Gastrocnemius medialis (tissue), 4 donors: ENCODE measurements at regions not wholly inside any gene's neighbourhood (a gene's known extent, or its start where the extent isn't known, plus 50 kb on each side); places are given as distances from the start of the nearest gene placed in this dataset.

ENCODE experiments used
- ATAC-seq, 2 donors: fragments of 150-250 bp; one replicate each; pipeline ENCODE4 v1.9.1; 2016
- DNase-seq, 2 donors: peaks; one replicate each; pipeline ENCODE4 v3.0.0-alpha.2; 2019
- H3K27ac ChIP-seq, 4 donors: fragments of 200-600 bp; sonication (generic); 1 replicate in 1 of 4; 2 replicates in 3 of 4; pipeline ENCODE4 v1.5.1; 2016 to 2018; ENCODE audit warnings: mild to moderate bottlenecking in 2 of 4, moderate library complexity in 1 of 4
- H3K27me3 ChIP-seq, 3 donors: fragments of 200-600 bp; sonication (generic) in 2 of 3; 1 replicate in 1 of 3; 2 replicates in 2 of 3; pipeline versions ENCODE4 v1.5.1 to v1.6.0; 2016 to 2019; ENCODE audit warnings: mild to moderate bottlenecking in 1 of 3, moderate library complexity in 1 of 3
- H3K36me3 ChIP-seq, 2 donors: fragments of 200-600 bp; sonication (generic) in 1 of 2; one replicate each; pipeline ENCODE4 v1.5.1; 2017 to 2018
- H3K4me1 ChIP-seq, 2 donors: fragments of 200-600 bp; sonication (generic) in 1 of 2; one replicate each; pipeline ENCODE4 v1.5.1; 2016 to 2017; ENCODE audit warnings: mild to moderate bottlenecking in 2 of 2
- H3K4me3 ChIP-seq, 4 donors: fragments of 200-600 bp; sonication (generic) in 3 of 4; 1 replicate in 1 of 4; 2 replicates in 3 of 4; pipeline ENCODE4 v1.5.1; 2016 to 2019; ENCODE audit warnings: mild to moderate bottlenecking in 2 of 4
- H3K9me3 ChIP-seq, 3 donors: fragments of 200-600 bp; sonication (generic) in 2 of 3; 1 replicate in 1 of 3; 2 replicates in 2 of 3; pipeline ENCODE4 v1.5.1; 2016 to 2019
- POLR2A ChIP-seq, 2 donors: fragments of 450-650 bp; IDR thresholded peaks; one replicate each; pipeline ENCODE4 v1.6.1; 2017; ENCODE audit warnings: antibody characterized with exemption in 2 of 2, mild to moderate bottlenecking in 2 of 2, moderate library complexity in 2 of 2
- in situ Hi-C, 4 donors: fragments of 200-750 bp; cut with MboI; loops; one replicate each; pipeline versions ENCODE4 v1.15.0 to v1.8.0; 2017; ENCODE audit warnings: low sequenced_read_pairs in 4 of 4
- intact Hi-C: fragments of 100-400 bp; cut with DNase I; formaldehyde crosslinking; loops from one replicate; pipeline ENCODE4 v1.15.1; 2023; ENCODE audit warnings: low total_unique reads
- TF ChIP-seq, protein P1 (sequence below), 5 experiments: fragments of 450-650 bp in 3 of 5; fragments of 200-600 bp in 2 of 5; sonication (generic) in 2 of 5; IDR thresholded peaks in 4 of 5; conservative IDR thresholded peaks in 1 of 5; 1 replicate in 4 of 5; 2 replicates in 1 of 5; pipeline ENCODE4 v1.5.1; 2016 to 2019; ENCODE audit warnings: antibody characterized with exemption in 5 of 5, mild to moderate bottlenecking in 3 of 5, moderate library complexity in 3 of 5

DNA sequence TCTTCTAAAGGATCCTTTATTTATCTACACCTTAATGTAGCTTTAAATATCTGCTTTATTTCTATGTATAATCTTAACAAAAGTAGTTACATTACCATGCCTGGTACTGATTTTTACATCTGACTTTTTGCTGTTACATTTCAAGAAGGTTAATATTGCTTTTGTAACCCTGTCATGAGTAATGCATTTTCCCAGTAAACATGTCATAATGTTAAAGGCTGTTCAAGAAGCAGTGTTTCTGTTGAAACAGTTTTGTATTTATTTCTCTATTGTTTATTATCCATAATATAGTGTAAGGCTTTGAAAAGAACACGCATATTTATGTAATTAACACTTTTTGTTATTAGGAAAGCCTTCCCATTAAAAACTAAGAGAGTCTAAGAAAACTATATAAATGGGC lies 98.5 kb upstream of the SOX2 start:
- Histone ChIP-seq H3K27ac (no peak overlapping the region), H3K36me3 (no peaks in the 10 kb centered on the region), H3K27me3 (no peaks in the 10 kb centered on the region), H3K9me3 (no peaks in the 10 kb centered on the region), H3K4me3 (no peak overlapping the region), H3K4me1 (peaks cover 10 to 11% of the 10 kb centered on the region in 2 donors)
- TF ChIP-seq, protein P1, sequence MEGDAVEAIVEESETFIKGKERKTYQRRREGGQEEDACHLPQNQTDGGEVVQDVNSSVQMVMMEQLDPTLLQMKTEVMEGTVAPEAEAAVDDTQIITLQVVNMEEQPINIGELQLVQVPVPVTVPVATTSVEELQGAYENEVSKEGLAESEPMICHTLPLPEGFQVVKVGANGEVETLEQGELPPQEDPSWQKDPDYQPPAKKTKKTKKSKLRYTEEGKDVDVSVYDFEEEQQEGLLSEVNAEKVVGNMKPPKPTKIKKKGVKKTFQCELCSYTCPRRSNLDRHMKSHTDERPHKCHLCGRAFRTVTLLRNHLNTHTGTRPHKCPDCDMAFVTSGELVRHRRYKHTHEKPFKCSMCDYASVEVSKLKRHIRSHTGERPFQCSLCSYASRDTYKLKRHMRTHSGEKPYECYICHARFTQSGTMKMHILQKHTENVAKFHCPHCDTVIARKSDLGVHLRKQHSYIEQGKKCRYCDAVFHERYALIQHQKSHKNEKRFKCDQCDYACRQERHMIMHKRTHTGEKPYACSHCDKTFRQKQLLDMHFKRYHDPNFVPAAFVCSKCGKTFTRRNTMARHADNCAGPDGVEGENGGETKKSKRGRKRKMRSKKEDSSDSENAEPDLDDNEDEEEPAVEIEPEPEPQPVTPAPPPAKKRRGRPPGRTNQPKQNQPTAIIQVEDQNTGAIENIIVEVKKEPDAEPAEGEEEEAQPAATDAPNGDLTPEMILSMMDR (IDR thresholded peaks at IDR 0.05 in 4 of 5, conservative IDR thresholded peaks at IDR 0.05 in 1 of 5): no peak
- no peak for TF ChIP-seq POLR2A (IDR thresholded peaks at IDR 0.05)
- intact Hi-C loops (no loop called here), in situ Hi-C loops (no loop called here)
- no peak for DNase-seq
- ATAC-seq: no peak

DNA sequence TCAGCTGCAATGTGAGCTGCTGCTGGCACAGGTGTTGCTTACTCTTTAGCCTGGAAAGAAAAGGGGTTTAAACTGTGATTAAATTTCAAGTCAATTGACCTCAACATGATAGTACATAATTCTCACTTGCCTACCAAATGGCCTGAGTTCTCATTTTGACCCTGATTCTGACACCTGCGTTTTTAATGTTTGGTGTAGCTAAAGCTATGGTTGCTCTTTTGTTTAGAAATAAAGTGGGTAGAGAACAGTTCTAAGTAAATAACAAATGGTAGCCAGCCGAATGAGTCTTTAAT lies 100.8 kb upstream of the SOX2 start:
- DNase-seq (no peak), ATAC-seq (no peak)
- H3K36me3 ChIP-seq: no peaks in the 10 kb centered on the region
- H3K27me3 ChIP-seq: no peaks in the 10 kb centered on the region
- no peak overlapping the region for H3K27ac ChIP-seq
- H3K4me1 ChIP-seq: peaks cover 10 to 11% of the 10 kb centered on the region in 2 donors
- H3K4me3 ChIP-seq: no peak overlapping the region
- no peaks in the 10 kb centered on the region for H3K9me3 ChIP-seq
- no peak for TF ChIP-seq POLR2A (IDR thresholded peaks at IDR 0.05)
- TF ChIP-seq, protein P1 (IDR thresholded peaks at IDR 0.05 in 4 of 5, conservative IDR thresholded peaks at IDR 0.05 in 1 of 5): no peak
- in situ Hi-C loops (no loop called here), intact Hi-C loops (no loop called here)

- Histone ChIP-seq H3K36me3 (no peaks in the 10 kb centered on the region), H3K9me3 (no peaks in the 10 kb centered on the region), H3K27ac (no peak overlapping the region), H3K4me1 (peaks cover 10 to 11% of the 10 kb centered on the region in 2 donors), H3K27me3 (no peaks in the 10 kb centered on the region), H3K4me3 (no peak overlapping the region)
- ATAC-seq: no peak
- intact Hi-C loops (no loop called here), in situ Hi-C loops (no loop called here)
- no peak for DNase-seq
- TF ChIP-seq POLR2A (IDR thresholded peaks at IDR 0.05): no peak
- TF ChIP-seq, protein P1 (IDR thresholded peaks at IDR 0.05 in 4 of 5, conservative IDR thresholded peaks at IDR 0.05 in 1 of 5): no peak
These were observed 101.4 kb upstream of the SOX2 start for GRCh38 chr3:181610083-181610972.

- Histone ChIP-seq H3K9me3 (no peaks in the 10 kb centered on the region), H3K36me3 (no peaks in the 10 kb centered on the region), H3K27me3 (no peaks in the 10 kb centered on the region), H3K27ac (no peak overlapping the region), H3K4me3 (no peak overlapping the region), H3K4me1 (peaks cover 10 to 11% of the 10 kb centered on the region in 2 donors)
- in situ Hi-C loops: no loop called here
- TF ChIP-seq, protein P1 (IDR thresholded peaks at IDR 0.05 in 4 of 5, conservative IDR thresholded peaks at IDR 0.05 in 1 of 5): no peak
- no peak for TF ChIP-seq POLR2A (IDR thresholded peaks at IDR 0.05)
- DNase-seq: no peak
- no peak for ATAC-seq
- intact Hi-C loops: no loop called here
These were observed 102.5 kb upstream of the SOX2 start for GRCh38 chr3:181609030-181609767.
